COLO668 (cell line): ENCODE measurements at regions not wholly inside any gene's neighbourhood (a gene's known extent, or its start where the extent isn't known, plus 50 kb on each side); places are given as distances from the start of the nearest gene placed in this dataset.
A peak's percentile ranks its signal among the peaks of the same experiment; 100 is the strongest.
"Not testable (repeated sequence)": the region's sequence is repeated elsewhere in the genome, so short reads cannot be mapped to it uniquely, and the experiment has no call there.

Experiments used
- DNase-seq: peaks from one replicate; lab custom pipeline; 2025; ENCODE audit not compliant: unreplicated experiment; lab: John Stamatoyannopoulos, UW

DNA sequence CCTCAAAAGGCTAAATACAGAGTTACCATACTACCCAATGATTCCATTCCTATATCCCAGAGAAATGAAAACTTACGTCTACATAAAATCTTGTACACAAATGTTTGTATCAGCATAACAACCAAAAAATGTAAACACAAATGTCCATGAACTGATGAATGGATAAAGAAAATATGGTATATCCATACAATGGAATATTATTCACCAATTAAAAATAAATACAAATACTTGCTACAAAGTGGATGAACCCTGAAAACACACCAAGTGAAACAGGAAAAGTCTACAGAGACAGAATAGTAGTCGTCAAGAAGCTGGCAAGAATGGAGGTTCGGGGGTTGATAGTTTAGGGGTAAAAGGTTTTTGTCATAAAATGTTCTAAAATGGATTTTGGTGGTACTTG, 54.0 kb upstream of the ANKRD28 start:
- DNase-seq = no peak

DNA sequence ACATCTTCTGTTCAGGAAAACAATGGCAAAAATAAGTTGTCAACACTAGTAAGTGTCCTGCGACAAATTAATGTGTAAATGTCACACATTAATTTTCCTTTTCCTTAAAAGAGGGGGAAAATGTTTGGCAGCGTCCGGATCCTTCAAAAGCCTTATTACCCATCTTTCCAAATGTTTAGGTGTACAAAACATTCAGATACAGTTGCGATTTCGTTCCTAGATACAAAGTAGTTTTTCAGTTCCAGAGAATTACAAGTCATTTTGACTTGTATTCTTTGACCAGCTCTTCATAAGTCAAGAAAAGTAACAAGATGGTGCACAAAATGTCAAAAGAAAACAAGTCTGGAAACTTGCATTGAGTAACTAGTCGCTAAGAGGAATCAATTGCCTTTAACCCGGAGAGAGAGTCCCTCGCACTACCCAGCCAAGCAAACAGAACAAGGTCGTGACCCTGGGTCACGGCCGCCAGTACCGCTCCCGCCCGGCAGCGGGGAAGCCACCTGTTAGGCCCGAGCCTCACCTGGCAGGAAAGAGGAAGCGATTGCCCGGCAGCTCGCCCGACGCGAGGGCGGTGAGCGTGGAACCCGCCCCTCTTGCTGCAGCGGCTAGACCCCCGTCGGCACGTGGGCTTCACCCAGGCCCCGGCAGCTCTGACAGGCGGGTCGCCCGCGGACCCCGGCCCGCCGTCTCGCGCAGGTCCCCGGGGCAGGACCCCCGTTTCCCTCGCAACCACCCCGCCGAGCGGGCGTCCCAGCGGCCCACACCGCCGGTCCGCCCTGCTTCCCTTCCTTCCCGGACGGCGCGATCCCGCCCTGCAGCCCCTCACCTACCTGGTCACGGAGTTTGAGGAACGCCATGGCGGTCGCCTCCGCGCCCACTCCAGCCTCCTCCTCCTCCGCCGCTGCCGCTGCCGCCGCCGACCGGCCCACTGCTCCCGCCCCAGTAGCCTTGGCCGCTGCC, 61.0 kb upstream of the ANKRD28 start:
- peak; percentile 69 for DNase-seq

DNA sequence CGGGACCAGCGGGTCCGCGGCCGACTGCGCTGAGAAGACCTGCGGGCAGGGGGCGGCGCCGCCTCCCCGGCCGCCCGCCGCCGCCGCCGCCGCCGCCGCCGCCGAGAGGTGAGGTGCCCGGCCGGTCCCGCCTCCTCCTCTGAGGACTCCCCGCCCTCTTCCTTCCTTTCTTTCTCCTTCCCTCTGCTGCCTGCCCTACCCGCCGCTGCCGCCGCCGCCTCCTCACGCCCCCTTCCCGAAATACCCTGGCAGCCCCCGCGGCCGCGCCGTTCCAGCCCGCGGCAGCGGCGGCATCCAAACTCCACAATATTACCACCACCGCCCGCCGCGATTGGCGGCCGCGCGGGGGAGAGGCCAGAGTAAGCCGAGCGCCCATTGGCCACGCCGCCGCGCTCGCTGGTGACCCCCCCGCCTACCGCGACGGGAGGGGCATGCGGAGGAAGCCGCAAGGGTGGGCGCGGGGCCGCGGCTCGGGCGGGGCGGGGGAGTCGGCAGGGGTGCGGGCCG, 61.8 kb upstream of the ANKRD28 start:
- peak; percentile 82 for DNase-seq

DNA sequence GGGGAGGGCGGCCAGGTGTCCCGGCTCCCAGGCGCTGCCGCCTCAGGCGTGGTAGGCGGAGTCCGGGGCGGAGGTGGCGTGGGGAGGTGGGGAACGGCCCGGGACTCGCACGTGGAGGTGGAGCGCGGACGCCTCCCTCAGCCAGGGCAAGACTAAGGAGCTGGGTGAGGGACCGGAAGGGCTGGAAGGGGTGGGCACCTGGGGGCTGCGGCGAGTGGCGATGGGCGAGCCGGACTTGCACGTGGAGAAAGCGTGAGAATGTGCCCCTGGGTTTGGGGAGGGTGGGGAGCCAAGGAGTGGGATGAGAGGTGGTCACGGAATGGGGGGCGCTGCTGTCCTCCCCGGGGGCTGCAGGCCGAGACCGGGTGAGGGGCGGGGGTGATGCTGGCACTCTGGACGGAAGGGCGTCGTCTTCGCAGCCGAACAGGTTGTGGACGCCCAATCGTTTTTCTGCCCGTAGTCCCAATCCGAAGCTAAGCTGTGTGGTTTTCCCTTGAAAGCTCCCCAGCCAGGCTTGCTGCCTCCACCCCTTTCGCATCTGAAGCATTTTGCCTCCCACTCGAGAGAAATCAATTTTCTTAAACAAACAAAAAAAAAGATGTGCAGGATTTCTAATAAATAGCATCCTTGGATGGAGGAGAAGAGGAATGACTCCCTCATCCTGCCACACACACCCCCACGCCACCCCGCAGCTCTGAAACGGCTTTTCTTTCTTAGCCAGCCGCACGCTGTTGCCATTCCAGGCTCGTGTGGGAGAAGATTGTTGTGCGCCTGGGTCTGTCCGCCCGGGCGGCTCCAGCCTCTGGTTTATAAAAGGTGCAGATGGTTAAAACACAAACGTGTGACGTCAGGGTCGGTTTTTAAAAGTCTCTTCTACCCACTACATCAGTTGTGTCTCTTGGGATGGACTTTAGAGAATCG, 62.5 kb upstream of the ANKRD28 start:
- peak; percentile 20 for DNase-seq

DNA sequence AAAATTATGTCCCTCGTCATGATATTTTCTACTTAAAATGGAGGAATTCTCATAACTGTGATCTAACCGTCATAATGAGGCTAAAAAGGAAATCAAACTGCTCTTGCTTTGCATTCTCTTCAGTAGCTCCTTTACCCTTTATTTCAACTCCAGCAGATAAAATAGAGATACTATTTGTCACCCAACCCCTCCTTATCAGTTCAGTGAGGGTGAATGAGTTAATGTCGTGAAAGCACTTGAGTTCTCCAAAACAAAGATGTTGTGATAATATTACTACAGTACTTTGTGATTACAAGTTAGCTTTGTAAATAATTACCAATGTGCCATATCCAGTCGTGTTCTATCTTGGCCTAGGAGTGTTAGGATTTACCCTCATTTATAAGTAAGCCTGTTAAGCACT, 63.4 kb upstream of the ANKRD28 start:
- no peak for DNase-seq

DNA sequence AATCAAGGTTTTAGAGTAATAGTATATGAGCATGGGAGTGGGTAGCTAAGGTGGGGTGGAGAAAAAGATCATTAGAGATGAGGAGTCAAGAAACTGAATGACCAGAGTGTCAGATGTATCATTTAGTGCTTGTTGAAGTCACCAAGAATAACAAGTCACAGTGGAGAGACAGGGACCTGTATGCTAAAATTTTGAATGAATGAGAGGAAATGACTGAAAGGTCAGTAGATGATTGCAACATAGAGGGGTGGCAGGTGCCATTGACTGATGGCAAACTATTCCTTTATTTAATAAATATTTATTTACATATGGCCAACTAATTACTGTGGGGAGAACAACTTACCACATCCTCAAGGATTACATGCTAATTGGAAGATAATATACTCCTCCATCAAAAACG, 75.0 kb upstream of the ANKRD28 start:
- DNase-seq = no peak

DNA sequence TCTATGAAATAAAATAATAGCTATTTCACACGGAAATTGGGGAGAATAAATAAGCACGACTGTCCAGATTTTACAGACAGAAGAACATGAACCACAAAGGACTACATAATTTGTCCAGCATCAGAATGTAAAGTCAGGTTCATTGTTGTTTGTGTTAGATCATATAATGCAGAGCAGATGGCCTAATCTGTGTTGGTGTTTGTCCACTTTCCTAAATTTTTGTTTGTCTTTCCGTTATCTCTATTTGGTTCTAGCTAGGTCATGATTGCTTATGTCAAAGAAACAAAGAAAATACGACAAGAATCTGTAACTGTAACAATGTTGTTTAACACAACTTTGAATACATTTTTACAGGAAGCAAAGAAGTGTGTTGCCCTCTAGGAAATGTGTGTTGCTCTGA, 75.6 kb upstream of the ANKRD28 start:
- no peak for DNase-seq

DNA sequence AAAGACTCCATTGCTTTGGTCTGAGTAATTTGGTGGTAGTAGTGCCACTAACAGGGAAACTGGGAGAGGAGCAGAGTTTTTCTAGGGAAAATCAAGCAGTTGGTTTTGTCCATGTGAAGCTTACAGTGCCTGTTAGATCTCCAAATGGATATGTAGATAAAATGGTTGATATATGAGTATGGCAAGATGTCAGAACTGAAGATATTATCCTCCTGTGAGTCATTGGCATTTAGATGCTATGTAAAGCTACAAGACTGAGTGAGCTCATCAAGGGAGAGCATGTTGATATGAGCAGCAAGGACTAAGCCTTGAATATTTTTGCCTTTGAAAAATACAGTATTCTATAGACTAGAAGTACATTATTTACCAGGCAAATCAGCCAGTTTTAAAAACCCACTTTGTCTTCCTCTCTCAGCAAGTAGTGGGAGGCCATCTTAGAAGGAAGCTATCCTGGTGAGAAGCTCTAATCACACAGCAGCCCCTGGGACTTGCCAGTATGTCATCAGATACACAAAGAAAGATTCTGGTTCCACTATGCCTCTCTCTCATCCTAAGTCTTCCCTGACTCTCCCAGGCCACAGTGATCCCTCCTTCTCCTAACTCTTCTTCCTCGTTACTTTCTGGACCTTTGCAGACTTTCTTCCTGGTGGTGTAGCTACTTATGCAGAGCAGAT, 77.4 kb upstream of the ANKRD28 start:
- no peak for DNase-seq

DNA sequence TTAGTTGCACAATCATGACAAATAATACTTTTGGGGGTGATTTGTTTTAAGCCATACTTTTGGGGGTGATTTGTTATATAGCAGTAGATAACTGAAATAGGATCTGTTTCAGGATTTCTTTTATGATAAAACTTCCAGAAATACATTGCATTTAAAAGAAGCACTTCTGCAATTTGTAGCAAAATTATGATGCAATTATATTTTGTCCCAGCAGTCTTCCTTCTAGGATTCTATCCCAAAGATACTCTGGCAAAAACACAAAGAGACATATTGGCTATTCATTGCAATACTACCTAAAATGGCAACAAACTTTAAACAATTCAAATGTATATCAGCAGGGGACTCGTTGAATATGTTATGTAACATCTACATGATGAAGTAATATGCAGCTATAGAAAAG, 78.9 kb upstream of the ANKRD28 start:
- DNase-seq = no peak

DNA sequence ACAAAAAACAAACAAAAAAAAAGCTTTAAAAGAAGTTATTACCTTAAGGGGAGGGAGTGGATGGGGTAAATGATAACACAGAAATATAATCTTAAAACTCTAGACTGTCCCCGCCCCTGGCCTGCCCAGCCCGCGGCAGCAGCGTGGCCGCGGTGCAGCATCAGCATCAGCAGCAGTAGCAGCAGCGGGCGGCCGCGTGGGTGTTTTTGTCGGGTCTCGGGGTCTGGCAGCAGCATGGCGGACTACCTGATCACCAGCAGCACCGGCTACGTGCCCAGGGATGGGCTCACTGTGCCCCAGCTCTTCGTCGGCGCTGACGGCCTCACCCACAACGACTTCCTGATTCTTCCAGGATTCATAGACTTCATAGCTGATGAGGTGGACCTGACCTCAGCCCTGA, 80.0 kb upstream of the ANKRD28 start:
- no peak for DNase-seq

DNA sequence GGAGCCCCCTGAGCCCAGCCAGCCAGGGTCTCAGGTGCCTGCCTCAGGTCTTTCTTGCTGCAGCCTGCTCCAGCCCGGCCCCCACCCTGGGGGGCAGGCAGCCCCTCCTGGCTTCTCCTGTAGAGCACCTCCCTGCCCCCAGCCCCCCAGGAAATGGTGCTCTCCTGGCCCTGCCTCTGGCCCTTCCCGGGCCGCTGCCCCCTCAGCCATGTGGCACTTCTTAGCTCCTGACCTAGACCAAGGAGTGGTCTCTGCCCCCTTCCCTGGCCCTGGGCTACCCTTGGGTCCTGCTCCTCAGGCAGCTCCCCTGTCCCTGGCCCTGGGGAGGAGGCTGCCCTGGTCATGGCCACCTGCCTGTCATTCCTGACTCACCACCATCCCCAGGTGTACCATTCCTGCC, 82.0 kb upstream of the ANKRD28 start:
- not testable (repeated sequence) for DNase-seq

DNA sequence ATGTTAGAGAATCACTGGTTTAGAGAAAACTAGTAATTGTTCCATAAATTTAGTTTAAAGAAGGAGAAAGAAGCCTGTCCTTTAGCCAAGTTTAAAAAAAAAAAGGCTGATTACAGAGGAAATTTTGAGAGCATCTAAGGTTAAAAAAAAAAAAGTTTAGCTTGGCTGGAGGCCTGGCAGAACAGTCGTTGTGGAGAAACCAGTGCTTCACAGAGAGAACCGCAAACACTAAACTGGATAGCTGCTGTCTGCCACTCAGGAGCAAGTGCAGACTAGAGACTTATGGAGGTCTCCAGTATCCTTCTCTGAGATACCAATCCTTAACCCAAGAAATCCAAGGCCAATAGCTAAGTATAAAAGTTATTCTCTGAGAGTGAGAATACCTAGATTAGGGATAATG, 84.8 kb upstream of the ANKRD28 start:
- no peak for DNase-seq

DNA sequence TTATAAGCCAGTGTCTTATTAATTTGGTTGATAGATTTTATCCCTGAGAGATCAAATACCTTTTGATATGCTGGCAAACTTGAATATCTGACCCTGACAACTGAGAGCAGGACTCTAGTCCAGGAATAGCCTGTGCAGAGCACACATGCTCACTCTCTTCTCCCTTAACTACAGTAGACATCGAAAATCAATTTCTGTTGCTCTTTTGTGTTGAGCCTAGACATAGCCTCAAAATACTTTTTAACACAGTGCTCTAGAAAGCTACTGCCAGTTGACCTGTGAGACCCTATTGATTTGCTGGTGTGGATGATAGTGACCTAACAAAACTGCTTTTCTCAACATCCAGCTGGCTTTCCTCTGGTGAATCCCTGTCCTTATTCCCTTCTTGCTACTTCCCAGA, 86.4 kb upstream of the ANKRD28 start:
- DNase-seq = no peak

DNA sequence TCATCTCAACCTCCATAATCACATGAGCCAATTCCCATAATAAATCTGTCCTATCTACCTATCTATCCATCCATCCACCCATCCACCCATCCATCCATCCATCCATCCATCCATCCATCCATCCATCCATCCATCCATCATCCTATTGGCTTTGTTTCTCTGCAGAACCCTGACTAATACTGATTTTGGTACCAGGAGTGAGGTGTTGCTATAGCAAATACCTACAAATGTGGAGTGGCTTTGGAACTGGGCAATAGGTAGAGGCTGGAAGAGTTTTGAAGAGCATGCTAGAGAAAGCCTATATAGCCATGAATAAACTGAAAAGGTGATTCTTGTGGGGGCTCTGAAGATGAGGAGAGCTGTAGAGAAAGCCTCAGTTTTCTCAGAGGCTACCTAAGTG, 88.7 kb upstream of the ANKRD28 start:
- DNase-seq = no peak

DNA sequence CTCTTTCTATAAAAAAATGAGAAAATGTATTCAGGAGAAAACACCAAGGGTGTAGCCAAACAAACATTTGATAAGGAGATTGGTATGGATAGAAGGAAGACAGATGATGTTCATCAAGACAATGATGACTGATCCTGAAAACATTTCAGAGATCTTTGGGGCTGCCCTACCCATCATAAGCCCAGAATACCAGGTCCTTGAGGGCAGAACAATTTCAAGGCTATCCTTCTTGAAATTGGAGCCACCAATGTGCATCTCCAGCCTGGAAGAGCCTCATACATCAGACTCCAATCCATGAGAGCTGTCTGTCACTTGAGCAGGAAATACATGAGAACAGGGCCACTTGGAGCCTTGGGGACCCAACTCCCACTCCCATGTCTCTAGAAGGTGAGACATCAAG, 89.5 kb upstream of the ANKRD28 start:
- DNase-seq = no peak

DNA sequence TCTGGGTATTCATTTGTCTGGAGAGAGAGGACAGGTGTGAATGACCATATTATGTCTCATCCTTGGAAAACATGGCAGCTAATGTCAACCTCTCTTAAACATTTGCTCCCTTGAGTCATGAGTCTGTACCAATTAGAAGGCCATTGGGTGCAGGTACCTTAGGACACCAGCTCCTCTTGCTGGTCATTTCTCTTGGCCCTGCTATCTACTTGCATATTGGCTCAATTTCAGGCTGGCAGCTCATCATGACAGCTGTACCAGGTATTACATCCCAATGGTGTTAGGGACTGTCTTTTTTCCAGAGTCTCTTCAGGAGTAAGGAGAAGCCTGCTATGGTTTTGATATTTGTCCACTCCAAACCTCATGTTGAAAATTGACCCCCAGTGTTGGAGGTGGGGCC, 92.2 kb upstream of the ANKRD28 start:
- DNase-seq = no peak

DNA sequence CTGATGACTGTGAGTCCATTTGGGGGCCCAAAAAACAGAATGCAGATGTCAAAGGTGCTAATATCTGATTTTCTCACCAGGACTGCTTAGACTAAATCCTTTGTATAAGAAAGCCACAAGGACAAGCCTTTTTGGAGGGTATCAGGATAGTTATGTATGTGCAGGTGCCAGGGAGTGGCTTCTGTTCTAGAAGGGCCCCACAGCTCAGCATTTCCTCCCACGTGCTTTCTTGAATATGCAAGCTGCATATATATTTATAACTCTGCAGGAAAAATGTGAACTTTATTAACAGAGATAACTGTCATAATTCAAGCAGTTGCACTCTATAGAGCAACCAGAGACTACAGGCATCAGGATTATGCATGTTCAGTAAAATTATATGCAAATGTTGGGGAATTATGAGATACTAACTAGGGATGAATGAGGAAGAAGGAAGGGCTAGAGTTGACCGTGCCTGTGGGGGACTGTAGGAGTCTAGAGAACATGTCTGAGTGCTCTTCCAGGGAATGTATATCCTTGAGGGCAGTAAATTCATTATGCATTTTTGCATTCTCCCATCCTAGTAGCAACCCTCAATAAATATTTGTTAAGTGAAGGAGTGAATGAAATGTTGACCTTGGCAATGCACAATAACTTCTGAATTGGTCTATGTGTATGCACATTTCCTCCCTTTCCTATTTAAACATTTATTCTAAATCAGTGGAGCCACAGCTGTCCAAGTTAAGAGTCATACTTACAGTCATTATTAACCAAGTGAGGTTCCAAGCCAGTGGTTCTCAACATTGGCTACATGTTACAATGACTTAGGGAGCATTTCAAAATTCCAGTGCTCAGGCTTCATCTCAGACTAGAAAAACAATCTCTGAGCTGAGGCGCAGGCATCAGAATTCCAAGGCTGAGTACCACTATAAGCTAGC, 94.8 kb upstream of the ANKRD28 start:
- no peak for DNase-seq

DNA sequence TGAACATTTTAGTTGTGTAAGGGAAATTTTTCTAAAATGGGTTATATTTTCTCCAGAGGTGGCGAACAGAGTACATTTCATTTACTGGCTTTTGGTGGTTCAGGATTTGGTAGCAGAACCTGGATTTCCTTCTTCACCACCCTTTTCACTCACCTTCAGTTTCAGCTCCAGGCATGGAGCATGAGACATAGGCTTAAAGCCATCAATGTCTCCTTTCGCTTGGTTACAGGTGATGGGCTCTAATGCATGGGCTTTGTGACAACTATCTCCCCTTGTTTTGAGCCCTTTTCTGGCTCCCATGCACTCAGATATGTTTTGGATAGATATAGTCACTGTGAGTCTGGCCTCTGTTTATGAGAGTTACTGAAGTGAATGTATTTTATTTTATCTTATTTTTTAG, 96.6 kb upstream of the ANKRD28 start:
- no peak for DNase-seq

DNA sequence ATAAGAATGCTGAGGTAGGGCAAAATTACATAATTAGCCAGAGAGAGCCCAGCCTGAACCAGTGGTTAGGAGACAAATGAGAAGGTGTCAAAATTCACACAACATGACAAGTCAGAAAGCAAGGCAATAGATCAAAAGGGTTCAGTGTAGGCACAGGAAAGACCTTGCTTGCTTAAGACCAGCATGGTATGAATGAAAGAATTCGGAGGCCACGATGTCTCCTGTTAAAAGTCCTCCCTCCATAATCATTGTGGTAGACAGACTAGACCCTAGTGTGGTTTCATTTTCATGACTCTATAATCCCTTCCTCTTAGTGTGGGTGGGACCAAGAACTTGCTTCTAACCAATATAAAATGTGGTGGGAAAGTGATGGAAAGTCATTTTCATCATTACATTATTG, 98.7 kb upstream of the ANKRD28 start:
- DNase-seq = no peak

DNA sequence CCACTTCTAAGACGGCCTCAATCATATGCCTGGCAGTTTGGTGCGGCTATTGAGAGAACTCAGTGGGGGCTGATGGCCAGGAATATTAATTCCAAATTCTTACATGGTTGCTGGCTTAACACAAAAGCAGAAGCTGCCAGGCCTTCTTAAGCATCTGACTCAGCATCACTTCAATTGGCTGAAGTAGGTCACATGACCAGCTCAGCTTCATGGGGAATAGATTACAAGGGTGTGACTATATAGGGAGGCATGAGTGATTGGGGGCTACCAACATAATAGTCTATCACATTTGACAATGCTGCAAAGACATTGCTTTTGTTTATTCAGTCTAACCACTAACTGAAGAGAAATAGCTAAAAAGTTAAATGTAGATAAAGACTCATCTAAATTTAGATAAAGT, 101.6 kb upstream of the ANKRD28 start:
- peak; percentile 2 for DNase-seq
